ENCODE measurements at regions not wholly inside any gene's neighbourhood (a gene's known extent, or its start where the extent isn't known, plus 50 kb on each side); places are given as distances from the start of the nearest gene placed in this dataset.
"Not testable (repeated sequence)": the region's sequence is repeated elsewhere in the genome, so short reads cannot be mapped to it uniquely, and the experiment has no call there.

DNA sequence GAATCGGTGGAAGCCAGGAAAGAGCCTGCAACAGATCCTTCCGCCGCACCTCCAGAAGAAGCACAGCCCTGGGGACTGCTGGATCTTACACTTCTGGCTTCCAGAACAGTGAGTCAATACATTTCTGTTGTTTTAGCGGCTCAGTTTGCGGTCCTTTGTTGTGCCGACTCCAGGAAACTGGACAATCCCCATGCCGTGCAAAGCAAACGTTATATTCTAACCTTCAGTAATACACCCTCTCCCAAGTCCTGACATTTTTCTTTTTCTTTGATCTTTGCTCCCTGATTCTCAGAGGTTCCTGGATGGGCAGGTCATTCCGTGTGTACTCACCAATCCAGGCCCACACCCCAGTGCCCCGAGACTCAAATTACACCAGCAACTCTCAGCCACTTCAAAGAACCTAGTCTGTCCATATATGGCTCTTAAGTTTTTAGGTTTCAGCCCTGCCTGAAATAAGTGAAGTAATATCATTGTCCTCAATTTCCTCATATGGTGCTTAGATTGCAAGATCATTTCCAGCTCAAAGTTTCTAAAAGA, 387.1 kb upstream of the SGCG start:
- no peak overlapping the region for H3K4me3 ChIP-seq (ENCODE audit: low read length)
- TF ChIP-seq, protein P1, sequence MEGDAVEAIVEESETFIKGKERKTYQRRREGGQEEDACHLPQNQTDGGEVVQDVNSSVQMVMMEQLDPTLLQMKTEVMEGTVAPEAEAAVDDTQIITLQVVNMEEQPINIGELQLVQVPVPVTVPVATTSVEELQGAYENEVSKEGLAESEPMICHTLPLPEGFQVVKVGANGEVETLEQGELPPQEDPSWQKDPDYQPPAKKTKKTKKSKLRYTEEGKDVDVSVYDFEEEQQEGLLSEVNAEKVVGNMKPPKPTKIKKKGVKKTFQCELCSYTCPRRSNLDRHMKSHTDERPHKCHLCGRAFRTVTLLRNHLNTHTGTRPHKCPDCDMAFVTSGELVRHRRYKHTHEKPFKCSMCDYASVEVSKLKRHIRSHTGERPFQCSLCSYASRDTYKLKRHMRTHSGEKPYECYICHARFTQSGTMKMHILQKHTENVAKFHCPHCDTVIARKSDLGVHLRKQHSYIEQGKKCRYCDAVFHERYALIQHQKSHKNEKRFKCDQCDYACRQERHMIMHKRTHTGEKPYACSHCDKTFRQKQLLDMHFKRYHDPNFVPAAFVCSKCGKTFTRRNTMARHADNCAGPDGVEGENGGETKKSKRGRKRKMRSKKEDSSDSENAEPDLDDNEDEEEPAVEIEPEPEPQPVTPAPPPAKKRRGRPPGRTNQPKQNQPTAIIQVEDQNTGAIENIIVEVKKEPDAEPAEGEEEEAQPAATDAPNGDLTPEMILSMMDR (conservative IDR thresholded peaks at IDR 0.05; ENCODE audit: low read depth, low read length), result no peak

DNA sequence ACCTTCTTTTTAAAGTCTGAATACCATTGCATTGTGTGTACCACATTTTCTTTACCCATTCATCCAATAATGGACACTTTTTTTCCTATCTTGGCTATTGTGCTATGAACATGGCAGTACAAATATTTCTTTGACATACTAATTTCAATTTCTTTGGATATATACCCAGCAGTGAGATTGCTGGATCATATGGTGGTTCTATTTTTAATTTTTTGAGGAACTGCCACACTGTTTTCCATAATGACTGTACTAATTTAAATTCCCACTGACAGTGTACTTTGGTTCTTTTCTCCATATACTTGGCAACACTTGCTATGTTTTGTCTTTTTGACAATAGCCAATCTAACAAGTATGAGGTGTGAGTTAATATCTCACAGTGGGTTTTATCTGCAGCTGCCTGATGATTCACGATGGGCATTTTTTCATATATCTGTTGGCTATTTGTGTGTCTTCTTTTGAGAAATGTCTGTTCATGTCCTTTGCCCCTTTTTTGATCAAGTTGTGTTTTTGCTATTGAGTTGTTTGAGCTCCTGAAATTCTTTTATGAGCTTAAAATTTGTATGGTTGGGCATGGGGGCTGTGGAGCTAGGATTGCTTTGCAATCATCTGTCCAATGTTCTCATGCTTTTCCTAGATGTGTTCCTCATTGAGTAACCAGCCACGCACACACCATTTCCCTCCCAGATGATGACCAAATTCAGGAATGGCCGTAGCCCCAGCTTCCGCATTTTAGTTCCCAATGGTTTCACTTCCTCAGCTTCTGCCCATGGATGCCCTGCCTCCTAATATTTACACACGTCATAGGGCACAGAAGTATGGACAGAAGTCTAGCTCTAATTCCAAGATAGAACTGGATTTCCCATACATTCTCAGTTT, 380.0 kb upstream of the SGCG start:
- no peak overlapping the region for H3K4me3 ChIP-seq (ENCODE audit: low read length)
- no peak for DNase-seq (ENCODE audit: low read depth)
- TF ChIP-seq, protein P1 (conservative IDR thresholded peaks at IDR 0.05; ENCODE audit: low read depth, low read length), result no peak

More for the DNA sequence above, 387.1 kb upstream of the SGCG start:
- no peak for DNase-seq (ENCODE audit: low read depth)

DNA sequence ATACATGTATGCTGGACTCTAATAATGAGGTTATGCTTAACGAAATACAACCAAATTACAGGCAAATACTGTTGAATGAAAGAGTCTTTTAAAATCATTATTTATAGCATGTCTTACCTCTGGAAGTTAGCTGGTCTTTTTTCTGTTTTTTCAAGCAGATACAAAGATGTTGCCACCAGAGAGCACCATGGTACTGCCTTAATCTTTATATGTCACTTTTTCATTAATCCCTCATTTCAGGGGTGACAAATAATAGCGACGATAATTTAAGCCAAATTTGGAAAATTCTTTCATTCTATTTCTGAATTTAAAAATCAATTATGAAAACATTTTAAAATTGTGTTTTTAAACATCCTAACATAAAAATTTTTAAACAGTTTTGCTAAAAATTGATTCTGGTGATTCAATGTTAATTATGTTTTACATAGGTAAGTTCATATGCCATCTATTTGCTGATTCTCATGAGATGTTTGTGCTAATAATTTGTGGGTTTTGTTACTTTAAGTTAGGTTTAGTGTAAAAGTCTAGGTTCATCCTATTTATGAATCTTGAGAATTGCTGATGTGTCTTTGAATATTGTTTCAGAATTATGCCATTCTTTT, 379.3 kb upstream of the SGCG start:
- H3K4me3 ChIP-seq (ENCODE audit: low read length), result no peak overlapping the region
- DNase-seq (ENCODE audit: low read depth), result no peak
- TF ChIP-seq, protein P1 (conservative IDR thresholded peaks at IDR 0.05; ENCODE audit: low read depth, low read length), result peak; percentile 48

DNA sequence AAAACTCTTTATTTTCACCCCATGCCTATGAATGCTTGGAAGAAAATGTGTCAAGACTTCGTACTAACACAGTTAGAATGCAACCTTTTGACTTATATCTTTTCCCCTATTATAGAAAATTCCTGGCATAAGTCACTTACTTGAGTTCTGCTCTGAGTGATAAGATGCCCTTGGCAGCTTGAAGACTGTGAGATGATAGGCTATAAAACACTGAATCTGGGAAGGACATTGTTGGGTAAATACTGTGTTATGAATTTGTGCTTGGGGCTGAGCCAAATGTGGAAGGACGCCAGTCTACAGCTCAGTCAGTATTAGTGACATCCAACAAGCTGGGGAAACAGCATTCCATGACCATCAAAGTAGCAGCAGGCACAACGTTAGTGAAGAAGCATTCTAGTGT, 368.0 kb upstream of the SGCG start:
- DNase-seq (ENCODE audit: low read depth), result peak; percentile 39
- TF ChIP-seq, protein P1 (conservative IDR thresholded peaks at IDR 0.05; ENCODE audit: low read depth, low read length), result no peak
- H3K4me3 ChIP-seq (ENCODE audit: low read length), result no peak overlapping the region

DNA sequence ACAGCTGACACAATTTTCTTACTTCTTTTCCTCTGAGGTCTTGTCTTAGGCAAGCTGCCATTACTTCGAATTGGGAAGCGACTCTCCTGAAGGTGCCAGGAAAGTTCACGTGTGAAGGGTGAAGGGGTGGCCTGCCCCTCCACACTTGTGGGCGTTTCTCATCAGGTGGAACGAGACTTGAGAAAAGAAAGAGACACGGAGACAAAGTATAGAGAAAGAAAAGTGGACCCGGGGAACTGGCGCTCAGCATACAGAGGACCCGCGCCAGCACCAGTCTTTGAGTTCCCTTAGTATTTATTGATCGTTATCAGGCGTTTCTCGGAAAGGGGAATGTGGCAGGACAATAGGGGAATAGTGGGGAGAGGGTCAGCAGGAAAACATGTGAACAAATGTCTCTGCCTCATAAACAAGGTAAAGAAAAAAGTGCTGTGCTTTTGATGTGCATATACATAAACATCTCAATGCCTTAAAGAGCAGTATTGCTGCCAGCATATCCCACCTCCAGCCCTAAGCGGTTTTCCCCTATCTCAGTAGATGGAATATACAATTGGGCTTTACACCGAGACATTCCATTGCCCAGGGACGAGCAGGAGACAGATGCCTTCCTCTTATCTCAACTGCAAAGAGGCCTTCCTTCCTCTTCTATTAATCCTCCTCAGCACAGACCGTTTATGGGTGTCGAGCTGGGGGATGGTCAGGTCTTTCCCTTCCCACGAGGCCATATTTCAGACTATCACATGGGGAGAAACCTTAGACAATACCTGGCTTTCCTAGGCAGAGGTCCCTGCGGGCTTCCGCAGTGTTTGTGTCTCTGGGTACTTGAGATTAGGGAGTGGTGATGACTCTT, 367.0 kb upstream of the SGCG start:
- DNase-seq (ENCODE audit: low read depth); H3K4me3 ChIP-seq (ENCODE audit: low read length): not testable (repeated sequence)

DNA sequence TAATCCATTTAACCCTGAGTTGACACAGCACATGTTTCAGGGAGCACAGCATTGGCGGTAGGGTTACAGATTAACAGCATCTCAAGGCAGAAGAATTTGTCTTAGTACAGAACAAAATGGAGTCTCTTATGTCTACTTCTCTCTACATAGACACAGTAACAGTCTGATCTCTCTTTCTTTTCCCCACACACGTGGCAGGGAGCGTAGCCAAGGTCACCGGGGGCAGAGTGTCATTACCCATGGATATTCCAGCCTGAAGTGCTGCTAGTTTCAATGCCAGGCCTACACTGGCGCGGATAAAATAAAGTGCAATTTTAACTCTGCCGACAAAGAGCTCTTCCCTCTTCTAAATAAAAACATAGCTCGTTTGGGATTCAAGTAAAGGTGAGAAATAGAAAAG, 366.3 kb upstream of the SGCG start:
- not testable (repeated sequence) for DNase-seq (ENCODE audit: low read depth); H3K4me3 ChIP-seq (ENCODE audit: low read length)

DNA sequence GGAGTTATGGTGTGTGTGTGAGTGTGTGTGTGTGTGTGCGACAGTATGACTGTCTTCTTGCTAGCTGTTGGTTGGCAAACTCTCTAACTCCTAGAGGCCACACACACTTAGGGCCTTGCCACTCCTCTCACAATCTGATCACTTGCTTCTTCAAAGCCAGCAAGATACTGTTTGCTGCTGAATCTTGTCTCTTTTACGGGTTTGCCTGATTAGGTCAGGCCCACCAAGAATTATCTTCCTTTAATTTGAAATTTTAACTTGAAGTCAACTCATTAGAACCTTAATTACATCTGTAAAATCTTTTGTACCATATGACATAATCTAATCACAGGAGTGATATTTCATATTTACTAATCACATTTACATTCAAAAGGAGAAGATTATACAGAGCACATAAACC, 359.2 kb upstream of the SGCG start:
- no peak for DNase-seq (ENCODE audit: low read depth)
- TF ChIP-seq, protein P1 (conservative IDR thresholded peaks at IDR 0.05; ENCODE audit: low read depth, low read length), result no peak
- H3K4me3 ChIP-seq (ENCODE audit: low read length), result no peak overlapping the region

Measured in retinal pigment epithelial cell (primary cell).